ENCODE measurements at regions not wholly inside any gene's neighbourhood (a gene's known extent, or its start where the extent isn't known, plus 50 kb on each side); places are given as distances from the start of the nearest gene placed in this dataset.
"Not testable (repeated sequence)": the region's sequence is repeated elsewhere in the genome, so short reads cannot be mapped to it uniquely, and the experiment has no call there.

- Mint-ChIP-seq H3K9me3 (ENCODE audit: unreplicated experiment) (no peaks in the 10 kb centered on the region), H3K36me3 (ENCODE audit: low read depth, unreplicated experiment) (peaks cover 4% of the 10 kb centered on the region), H3K4me3 (ENCODE audit: unreplicated experiment) (no peak overlapping the region), H3K4me1 (ENCODE audit: unreplicated experiment) (peaks cover 5% of the 10 kb centered on the region), H3K27me3 (ENCODE audit: unreplicated experiment) (peaks cover 4% of the 10 kb centered on the region), H3K27ac (ENCODE audit: unreplicated experiment) (no peak overlapping the region)
- TF ChIP-seq CTCF (IDR thresholded peaks at IDR 0.05; ENCODE audit: unreplicated experiment), result no peak
- DNase-seq (ENCODE audit: low spot score), result no peak
These were observed 228.4 kb upstream of the NRIP1 start for GRCh38 chr21:15293240-15293639.

GRCh38 chr21:15295875-15296274, 231.1 kb upstream of the NRIP1 start:
- H3K27me3 Mint-ChIP-seq (ENCODE audit: unreplicated experiment), result peaks cover 2% of the 10 kb centered on the region
- H3K9me3 Mint-ChIP-seq (ENCODE audit: unreplicated experiment), result no peaks in the 10 kb centered on the region
- H3K4me3 Mint-ChIP-seq (ENCODE audit: unreplicated experiment), result no peak overlapping the region
- H3K36me3 Mint-ChIP-seq (ENCODE audit: low read depth, unreplicated experiment), result peaks cover under 1% of the 10 kb centered on the region
- TF ChIP-seq CTCF (IDR thresholded peaks at IDR 0.05; ENCODE audit: unreplicated experiment), result no peak
- peaks cover 3% of the 10 kb centered on the region for H3K4me1 Mint-ChIP-seq (ENCODE audit: unreplicated experiment)
- no peak for DNase-seq (ENCODE audit: low spot score)
- H3K27ac Mint-ChIP-seq (ENCODE audit: unreplicated experiment), result no peak overlapping the region

GRCh38 chr21:15297824-15298223, 233.0 kb upstream of the NRIP1 start:
- Mint-ChIP-seq H3K4me3 (ENCODE audit: unreplicated experiment) (no peak overlapping the region), H3K4me1 (ENCODE audit: unreplicated experiment) (peaks cover 3% of the 10 kb centered on the region), H3K27me3 (ENCODE audit: unreplicated experiment) (peaks cover 2% of the 10 kb centered on the region), H3K9me3 (ENCODE audit: unreplicated experiment) (no peaks in the 10 kb centered on the region), H3K36me3 (ENCODE audit: low read depth, unreplicated experiment) (no peaks in the 10 kb centered on the region), H3K27ac (ENCODE audit: unreplicated experiment) (no peak overlapping the region)
- DNase-seq (ENCODE audit: low spot score), result no peak
- no peak for TF ChIP-seq CTCF (IDR thresholded peaks at IDR 0.05; ENCODE audit: unreplicated experiment)

GRCh38 chr21:15298306-15298705, 233.5 kb upstream of the NRIP1 start:
- Mint-ChIP-seq H3K4me3 (ENCODE audit: unreplicated experiment) (no peak overlapping the region), H3K9me3 (ENCODE audit: unreplicated experiment) (no peaks in the 10 kb centered on the region), H3K27me3 (ENCODE audit: unreplicated experiment) (peaks cover 2% of the 10 kb centered on the region), H3K36me3 (ENCODE audit: low read depth, unreplicated experiment) (no peaks in the 10 kb centered on the region), H3K4me1 (ENCODE audit: unreplicated experiment) (peaks cover 3% of the 10 kb centered on the region), H3K27ac (ENCODE audit: unreplicated experiment) (no peak overlapping the region)
- no peak for TF ChIP-seq CTCF (IDR thresholded peaks at IDR 0.05; ENCODE audit: unreplicated experiment)
- DNase-seq (ENCODE audit: low spot score), result no peak

- H3K27me3 Mint-ChIP-seq (ENCODE audit: unreplicated experiment); H3K27ac Mint-ChIP-seq (ENCODE audit: unreplicated experiment); H3K4me1 Mint-ChIP-seq (ENCODE audit: unreplicated experiment); H3K36me3 Mint-ChIP-seq (ENCODE audit: low read depth, unreplicated experiment); H3K9me3 Mint-ChIP-seq (ENCODE audit: unreplicated experiment); H3K4me3 Mint-ChIP-seq (ENCODE audit: unreplicated experiment); DNase-seq (ENCODE audit: low spot score): not testable (repeated sequence)
These were observed 234.0 kb upstream of the NRIP1 start for GRCh38 chr21:15298755-15299154.

- no peaks in the 10 kb centered on the region for H3K36me3 Mint-ChIP-seq (ENCODE audit: low read depth, unreplicated experiment)
- H3K27me3 Mint-ChIP-seq (ENCODE audit: unreplicated experiment), result peaks cover 2% of the 10 kb centered on the region
- peaks cover 3% of the 10 kb centered on the region for H3K4me1 Mint-ChIP-seq (ENCODE audit: unreplicated experiment)
- no peaks in the 10 kb centered on the region for H3K9me3 Mint-ChIP-seq (ENCODE audit: unreplicated experiment)
- no peak for TF ChIP-seq CTCF (IDR thresholded peaks at IDR 0.05; ENCODE audit: unreplicated experiment)
- DNase-seq (ENCODE audit: low spot score), result no peak
- no peak overlapping the region for H3K4me3 Mint-ChIP-seq (ENCODE audit: unreplicated experiment)
- no peak overlapping the region for H3K27ac Mint-ChIP-seq (ENCODE audit: unreplicated experiment)
These were observed 235.3 kb upstream of the NRIP1 start for GRCh38 chr21:15300131-15300530.

Measured in endothelial cell (in vitro differentiated cells).